ENCODE measurements at regions not wholly inside any gene's neighbourhood (a gene's known extent, or its start where the extent isn't known, plus 50 kb on each side); places are given as distances from the start of the nearest gene placed in this dataset.

DNA sequence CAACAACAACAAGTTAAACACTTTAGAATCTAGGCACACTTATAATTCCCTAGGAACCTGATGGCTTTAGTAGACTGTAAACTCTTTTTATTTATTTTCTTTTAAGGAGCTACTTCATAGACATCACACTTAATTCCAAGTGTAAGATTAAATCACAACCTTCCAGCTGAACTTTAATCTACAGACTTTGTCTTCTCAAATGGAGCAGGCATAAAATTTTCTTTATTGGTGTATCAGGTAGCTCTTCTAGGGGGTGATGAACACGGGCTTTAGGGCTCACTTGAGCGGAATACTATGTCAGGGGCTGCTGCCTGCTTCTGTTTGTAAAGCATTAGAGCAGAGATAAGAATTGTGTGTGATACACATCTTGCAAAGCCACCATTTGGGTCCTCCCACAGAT is 525.8 kb upstream of the FAT3 start:
- in situ Hi-C loops (cut with HindIII; ENCODE audit: low pct_unique_long_range_greater_than_20kb, low sequenced_read_pairs) = no loop called here

DNA sequence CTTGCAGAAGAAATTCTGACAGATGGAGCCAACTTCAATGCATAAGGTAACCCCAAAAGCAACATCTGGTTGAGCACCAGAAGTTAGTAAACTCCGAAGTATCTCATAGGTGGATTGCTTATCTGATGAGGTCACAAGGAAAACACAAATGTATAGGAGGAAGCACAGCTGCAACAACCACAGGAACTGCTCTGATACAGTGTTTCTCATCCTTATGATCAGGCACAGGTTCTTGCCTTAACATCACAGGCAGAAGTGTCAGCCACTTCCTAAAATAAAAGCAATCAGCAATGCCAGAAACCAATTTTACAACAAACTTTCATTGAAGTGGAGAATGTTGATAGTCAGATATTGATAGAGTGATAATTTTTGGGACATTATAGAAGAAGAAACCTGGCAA is 530.3 kb upstream of the FAT3 start:
- in situ Hi-C loops (cut with HindIII; ENCODE audit: low pct_unique_long_range_greater_than_20kb, low sequenced_read_pairs) = no loop called here
- DNase-seq (ENCODE audit: low read depth, low spot score) = no peak

More for the DNA sequence above, 525.8 kb upstream of the FAT3 start:
- no peak for DNase-seq (ENCODE audit: low read depth, low spot score)

DNA sequence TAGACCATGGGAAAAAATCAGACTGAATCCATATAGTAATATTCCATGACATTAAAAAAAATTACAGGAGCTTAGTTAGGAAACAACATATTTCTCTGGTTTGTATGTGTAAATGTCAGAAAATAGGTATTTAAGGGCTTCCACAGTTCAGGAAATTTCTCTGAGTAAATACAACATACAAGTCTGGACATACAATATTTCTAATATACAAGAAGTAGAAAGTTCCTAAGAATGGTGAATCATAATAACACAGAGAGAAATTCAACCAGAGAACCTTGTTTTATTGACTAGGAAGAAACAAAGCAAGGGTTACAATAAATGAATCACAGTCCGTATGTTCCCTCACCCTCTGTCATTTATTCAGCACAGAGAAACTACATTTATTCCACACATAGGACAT is 532.7 kb upstream of the FAT3 start:
- no peak for DNase-seq (ENCODE audit: low read depth, low spot score)
- in situ Hi-C loops (cut with HindIII; ENCODE audit: low pct_unique_long_range_greater_than_20kb, low sequenced_read_pairs) = no loop called here

DNA sequence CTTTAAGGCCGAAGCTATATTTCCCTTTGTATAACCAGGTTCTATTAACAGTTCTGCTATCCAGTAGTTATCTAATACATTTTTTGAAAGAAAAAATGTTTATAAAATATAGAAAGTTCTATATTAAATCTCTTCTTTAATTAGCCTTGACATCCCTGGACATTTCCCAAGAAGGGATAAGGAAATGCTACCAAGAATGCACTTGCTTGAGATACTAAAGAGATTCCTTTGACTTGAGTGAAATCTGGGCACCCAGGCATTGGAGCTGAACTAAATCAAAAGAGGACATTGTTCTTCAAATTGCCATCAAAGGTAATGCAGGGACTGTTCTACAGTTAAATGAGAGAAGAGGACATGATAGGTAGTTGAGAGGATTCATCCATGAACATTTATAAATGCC is 535.9 kb upstream of the FAT3 start:
- in situ Hi-C loops (cut with HindIII; ENCODE audit: low pct_unique_long_range_greater_than_20kb, low sequenced_read_pairs) = no loop called here
- DNase-seq (ENCODE audit: low read depth, low spot score) = no peak

DNA sequence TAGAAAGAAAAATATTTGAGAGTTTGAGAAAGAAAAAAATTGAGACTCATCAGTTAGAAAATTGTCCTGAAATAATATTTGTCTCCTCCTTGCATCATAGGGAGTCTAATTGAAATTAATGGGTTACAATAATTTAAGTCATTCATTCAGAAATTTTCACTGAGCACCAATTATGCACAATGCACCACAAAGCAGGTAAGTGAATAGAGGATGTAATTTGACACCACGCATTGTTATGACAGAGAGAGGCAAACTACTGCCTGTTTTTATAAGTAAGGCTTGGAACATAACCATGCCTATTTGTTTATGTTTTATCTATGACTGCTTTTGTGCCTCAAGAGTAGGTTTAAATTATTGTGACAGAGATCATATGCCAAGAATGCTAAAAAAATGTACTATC is 537.9 kb upstream of the FAT3 start:
- DNase-seq (ENCODE audit: low read depth, low spot score) = no peak
- in situ Hi-C loops (cut with HindIII; ENCODE audit: low pct_unique_long_range_greater_than_20kb, low sequenced_read_pairs) = no loop called here

DNA sequence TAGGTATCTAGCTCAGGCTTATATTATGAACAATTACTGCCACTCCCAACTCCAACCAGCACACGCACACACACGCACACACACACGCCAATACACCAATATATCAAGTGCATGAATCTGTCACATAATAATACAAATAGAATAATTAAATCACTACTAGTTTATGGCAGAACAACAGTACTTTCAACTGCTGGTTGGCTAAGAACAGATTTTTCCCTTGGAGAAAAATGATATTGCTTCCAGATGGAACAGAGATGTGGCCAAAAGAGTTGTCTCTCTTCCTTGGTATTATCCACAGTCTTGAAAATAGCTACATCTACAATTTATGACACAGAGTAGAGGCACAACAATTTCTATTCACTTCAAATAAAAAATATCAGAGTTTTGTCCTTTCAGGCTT is 538.3 kb upstream of the FAT3 start:
- in situ Hi-C loops (cut with HindIII; ENCODE audit: low pct_unique_long_range_greater_than_20kb, low sequenced_read_pairs) = no loop called here
- DNase-seq (ENCODE audit: low read depth, low spot score) = no peak

DNA sequence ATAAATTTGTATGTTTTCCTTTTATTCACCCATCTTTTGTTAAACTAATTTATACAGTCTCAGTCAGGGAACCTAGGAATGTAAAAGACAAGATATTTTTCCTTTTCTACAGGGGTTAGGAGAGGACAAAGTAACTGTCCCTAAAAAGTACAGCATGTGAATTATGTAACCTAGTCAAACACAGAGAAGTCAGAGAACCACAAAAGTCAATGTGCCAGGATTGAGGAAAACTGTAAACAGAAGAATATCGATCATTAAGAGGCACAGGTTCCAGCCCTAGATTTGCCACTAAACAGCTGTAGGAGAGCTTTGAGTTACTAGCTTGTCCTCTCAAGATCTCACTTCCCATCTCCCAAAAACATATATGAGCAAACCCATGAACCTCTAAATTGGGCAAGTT is 550.9 kb upstream of the FAT3 start:
- in situ Hi-C loops (cut with HindIII; ENCODE audit: low pct_unique_long_range_greater_than_20kb, low sequenced_read_pairs) = no loop called here
- no peak for DNase-seq (ENCODE audit: low read depth, low spot score)

DNA sequence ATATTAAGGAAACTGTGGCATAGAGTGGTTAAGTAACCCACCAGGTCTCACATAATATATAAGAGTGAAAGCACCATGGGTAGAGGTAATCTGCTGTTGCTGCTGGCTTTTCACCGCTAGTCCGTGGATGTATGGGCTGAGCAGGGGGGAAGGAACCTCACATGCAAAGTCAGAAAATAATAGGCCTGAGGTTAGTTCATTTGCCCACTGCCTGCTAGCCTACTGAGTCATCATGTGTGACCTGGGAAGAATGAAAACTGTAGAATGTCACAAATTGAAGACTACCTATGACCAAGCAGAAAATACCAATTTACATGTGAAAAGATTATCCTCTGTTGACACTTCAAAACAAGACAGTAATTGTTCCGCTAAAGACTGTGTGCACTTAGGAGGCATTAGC is 560.1 kb upstream of the FAT3 start:
- in situ Hi-C loops (cut with HindIII; ENCODE audit: low pct_unique_long_range_greater_than_20kb, low sequenced_read_pairs) = no loop called here
- DNase-seq (ENCODE audit: low read depth, low spot score) = no peak

DNA sequence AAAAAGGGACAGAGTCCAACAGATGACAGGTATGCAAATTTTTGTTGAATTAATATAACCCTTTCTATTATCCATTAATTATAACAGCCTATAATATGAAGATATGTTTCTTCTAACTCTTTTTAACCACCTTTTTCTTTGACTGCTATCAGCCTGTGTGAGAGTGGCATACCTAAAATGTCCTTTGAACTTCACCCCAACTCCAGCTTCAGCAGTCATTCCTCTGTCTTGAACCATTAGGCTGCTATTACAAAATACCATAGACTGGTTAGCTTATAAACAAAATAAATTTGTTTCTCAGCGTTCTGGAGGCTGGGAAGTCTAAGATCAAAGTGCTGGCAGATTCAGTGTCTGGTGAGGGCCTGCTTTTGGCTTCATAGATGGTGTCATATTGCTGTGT is 564.6 kb upstream of the FAT3 start:
- in situ Hi-C loops (cut with HindIII; ENCODE audit: low pct_unique_long_range_greater_than_20kb, low sequenced_read_pairs) = no loop called here
- DNase-seq (ENCODE audit: low read depth, low spot score) = no peak

DNA sequence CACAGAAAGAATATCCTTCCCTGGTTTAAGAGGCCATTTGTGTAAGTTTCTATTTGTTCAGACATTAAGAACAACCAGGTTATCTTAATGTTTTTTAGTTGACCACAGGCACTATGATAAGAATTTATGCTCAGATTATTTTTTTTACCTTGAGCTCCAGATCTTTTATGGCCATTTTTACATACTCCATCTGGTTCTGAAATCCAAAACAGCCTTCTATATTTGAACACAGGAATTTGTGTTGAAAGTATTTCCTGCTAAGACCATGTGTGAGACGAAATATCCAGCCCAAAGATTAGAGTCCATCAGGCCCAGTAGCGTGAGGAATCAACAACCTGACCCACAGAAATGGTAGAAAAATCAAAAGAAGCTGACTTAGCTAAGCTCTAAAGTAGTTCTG is 569.9 kb upstream of the FAT3 start:
- no peak for DNase-seq (ENCODE audit: low read depth, low spot score)
- in situ Hi-C loops (cut with HindIII; ENCODE audit: low pct_unique_long_range_greater_than_20kb, low sequenced_read_pairs) = no loop called here

DNA sequence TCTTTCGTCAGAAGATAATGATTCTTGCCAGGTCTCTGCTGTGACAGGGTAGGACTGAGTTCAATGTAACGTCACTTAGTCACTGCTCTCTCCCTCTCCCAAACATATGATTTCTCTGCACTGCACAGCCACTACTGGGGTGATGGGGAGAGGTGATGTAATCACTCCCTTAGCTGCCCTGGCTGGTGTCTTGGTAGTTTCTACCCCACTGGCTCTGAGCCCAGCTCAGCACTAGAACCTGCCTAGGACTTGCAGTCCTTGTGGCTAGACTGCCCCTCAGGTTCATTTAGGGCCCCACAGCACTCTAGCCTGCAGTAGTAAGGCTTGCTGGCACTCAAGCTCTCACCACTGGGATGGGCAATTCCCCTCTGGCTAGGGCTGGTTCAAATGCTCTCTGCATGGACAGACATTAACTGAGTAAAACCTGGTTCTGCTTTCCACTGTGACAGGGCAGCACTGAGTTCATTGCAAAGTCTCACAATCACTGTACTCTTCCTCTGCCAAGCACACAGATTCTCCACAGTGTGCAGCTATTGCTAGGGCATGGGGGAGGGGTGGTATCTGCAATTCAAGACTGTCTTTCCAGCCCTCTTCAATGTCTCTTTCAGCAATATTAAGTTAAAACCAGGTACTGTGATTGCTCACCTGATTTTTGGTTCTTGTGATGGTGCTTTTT is 571.4 kb upstream of the FAT3 start:
- in situ Hi-C loops (cut with HindIII; ENCODE audit: low pct_unique_long_range_greater_than_20kb, low sequenced_read_pairs) = no loop called here
- DNase-seq (ENCODE audit: low read depth, low spot score) = no peak

DNA sequence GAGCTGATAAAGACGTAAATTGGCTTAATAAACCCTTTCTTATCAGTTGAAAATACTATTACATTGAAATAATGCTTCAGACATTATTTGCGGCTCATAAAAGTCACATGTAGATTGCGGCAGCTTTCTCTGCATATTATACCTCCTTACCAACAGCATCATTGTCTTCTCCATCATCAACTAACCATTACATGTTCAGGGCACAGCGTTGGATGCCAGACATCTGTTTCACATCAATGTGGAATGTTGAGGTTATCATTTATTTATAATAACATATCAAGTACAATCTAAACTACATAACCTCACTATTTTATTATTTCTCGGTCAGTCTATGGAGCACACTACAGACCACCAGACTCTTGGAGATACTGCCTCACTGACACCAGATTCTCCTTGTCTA is 573.8 kb upstream of the FAT3 start:
- no peak for DNase-seq (ENCODE audit: low read depth, low spot score)
- in situ Hi-C loops (cut with HindIII; ENCODE audit: low pct_unique_long_range_greater_than_20kb, low sequenced_read_pairs) = no loop called here

DNA sequence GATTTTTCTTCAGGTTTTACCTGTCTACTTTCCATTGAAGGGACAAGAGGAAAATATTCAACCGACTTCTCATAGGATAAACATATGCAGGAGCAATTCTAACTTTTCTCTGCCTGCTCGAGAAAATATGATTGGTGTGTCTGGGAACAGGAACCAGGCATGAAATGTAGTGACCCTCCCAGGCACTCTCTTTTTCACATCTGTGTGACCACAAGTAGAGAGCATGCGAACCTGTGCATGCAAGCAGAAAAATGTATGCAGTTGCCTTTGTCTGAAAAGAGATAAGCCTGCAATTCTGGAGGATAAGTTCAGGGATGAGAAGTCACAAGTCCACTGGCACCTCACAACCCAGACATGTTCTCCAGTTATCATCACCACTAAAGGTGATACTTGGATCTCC is 583.5 kb upstream of the FAT3 start:
- no peak for DNase-seq (ENCODE audit: low read depth, low spot score)
- in situ Hi-C loops (cut with HindIII; ENCODE audit: low pct_unique_long_range_greater_than_20kb, low sequenced_read_pairs) = no loop called here

DNA sequence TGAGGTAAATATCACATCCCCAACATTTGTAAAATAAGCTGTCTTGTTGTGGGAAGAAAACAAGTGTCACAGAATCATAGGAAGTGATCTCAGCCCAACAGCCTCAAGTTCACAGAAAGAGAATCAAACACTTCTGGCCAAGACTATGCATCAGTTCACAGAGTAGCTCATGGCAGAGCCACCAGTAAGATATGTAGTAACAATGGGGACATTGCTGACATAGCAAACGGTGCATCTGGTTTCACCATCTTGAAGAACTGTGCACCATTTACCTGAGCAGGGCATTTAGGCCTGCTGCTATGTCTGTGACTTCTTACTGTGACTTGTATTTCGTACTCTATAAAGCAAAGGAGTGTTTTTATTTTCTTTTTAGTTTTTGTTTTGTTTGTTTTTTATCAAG is 585.3 kb upstream of the FAT3 start:
- DNase-seq (ENCODE audit: low read depth, low spot score) = no peak
- in situ Hi-C loops (cut with HindIII; ENCODE audit: low pct_unique_long_range_greater_than_20kb, low sequenced_read_pairs) = no loop called here

DNA sequence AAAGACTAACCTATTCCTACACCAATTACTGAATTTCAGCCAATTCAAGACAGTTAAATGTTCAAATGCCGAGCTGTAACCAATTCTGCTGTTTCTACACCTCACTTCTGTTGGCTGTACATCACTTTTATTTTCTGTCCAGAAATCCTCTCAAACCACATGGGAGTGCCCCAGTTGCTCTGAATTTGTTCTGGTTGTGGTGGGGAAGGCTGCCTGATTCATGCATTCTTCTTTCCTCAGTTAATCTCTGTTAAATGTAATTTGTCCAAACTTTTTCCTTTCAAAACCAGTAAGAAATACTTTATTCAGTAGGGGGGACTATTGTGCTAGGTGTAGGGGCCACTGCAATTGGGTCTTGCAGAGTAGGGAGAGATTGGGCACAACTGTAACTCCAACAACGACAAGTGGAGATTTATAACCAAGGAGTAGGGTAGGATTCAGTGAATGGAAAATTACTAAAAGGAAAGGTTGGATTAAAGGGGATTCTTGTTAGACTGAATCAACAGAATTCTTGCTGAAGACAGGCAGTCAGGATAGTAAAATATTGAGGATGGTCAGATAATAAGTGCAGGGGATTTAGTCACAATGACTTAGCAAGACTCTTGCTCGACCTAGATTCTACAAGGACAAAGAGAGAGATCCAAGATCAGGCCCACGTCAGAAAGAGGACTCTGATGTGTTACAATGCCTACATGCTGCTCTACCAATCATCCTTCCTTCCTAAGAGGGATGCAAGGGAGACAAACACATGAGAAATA is 593.5 kb upstream of the FAT3 start:
- no peak for DNase-seq (ENCODE audit: low read depth, low spot score)
- in situ Hi-C loops (cut with HindIII; ENCODE audit: low pct_unique_long_range_greater_than_20kb, low sequenced_read_pairs) = no loop called here

DNA sequence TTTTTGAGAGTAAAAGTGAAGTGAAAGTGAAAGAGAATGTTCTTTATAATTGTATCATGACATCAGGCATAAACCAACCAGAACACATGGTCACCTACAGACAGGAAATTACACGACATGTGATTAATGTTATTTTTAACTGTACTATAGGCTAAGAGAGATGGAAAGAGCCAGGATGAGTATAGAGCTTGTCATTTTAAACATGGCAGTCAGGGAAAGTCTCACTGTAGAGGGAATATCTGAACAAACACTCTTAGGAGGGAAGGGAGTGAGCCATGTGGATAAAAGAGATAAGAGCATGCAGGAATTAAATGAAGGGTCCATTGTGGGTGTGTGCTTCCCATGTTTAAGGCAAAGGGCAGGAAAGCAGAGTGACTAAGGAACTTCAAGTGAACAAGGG is 599.1 kb upstream of the FAT3 start:
- no peak for DNase-seq (ENCODE audit: low read depth, low spot score)
- in situ Hi-C loops (cut with HindIII; ENCODE audit: low pct_unique_long_range_greater_than_20kb, low sequenced_read_pairs) = no loop called here

DNA sequence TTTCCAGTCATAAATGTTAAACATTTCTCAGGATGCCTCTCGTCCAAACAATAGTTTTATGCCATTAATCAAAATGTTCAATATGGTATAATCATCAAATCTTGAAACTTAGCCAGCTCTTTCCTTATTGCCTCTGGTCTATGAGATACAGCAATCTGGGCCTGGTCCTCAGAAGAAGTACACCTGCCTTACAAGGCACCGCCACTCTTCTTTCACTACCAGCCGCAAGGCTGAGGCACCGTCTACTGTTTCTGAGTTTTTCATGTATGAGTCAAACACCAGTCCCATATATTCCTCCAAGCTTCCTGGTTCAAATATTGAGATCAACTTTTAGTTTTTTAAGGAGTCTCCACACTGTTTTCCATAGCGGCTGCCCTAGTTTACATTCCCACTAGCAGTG is 600.6 kb upstream of the FAT3 start:
- in situ Hi-C loops (cut with HindIII; ENCODE audit: low pct_unique_long_range_greater_than_20kb, low sequenced_read_pairs) = no loop called here
- DNase-seq (ENCODE audit: low read depth, low spot score) = no peak

DNA sequence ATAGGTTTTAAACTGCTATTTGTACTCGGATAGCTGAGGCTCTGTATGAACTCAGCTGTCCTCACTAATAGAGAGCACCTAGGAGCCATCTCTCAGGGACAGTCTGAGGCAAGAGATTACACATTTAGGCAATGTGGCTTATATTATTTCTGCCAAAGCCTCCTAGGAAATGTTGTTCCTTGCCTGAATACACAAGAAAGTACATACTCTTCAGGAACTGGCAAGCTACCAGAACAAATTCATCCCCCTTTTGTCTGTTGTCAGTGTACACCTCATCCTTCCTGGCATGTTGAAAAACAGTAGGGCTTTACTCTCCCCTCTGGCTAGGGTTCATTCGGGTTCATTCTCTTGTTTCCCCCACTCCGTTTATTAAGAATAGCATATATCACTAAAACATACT is 615.9 kb upstream of the FAT3 start:
- DNase-seq (ENCODE audit: low read depth, low spot score) = no peak
- in situ Hi-C loops (cut with HindIII; ENCODE audit: low pct_unique_long_range_greater_than_20kb, low sequenced_read_pairs) = no loop called here

DNA sequence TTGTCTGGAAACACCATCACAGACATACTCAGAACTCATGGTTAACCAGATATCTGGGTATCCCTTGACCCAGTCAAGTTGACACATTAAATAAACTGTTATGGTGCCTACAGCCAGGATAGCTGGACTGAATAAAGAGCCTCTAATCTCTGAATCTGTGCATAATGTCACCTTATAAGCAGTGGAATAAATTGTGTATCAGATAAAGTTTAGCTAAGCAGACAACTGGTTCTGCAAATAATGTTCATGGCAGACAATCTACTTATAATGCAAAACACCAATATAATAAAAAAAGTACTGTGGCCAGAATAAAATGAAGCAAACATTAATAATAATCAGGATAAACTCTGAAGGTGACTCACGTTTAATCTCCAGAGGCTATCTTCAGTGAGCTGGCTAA is 628.5 kb upstream of the FAT3 start:
- no peak for DNase-seq (ENCODE audit: low read depth, low spot score)
- in situ Hi-C loops (cut with HindIII; ENCODE audit: low pct_unique_long_range_greater_than_20kb, low sequenced_read_pairs) = no loop called here

DNA sequence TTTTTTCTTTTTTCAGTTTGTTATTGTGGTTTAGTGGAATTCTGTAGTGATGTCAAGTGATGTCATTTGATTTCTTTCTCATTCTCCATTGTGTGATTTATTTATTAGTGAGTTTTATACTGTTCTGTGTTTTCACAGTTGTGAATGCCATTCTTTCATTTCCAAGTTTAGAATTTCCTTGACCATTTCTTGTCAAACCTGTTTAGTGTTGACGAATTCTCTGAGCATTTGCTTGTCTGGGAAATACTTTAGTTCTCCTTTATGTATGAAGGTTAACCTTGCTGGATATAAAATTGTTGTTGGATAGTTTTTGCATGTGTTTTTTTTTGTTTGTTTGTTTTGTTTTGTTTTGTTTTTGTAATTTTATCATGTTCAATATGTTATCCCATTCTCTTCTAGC is 633.6 kb upstream of the FAT3 start:
- no peak for DNase-seq (ENCODE audit: low read depth, low spot score)
- in situ Hi-C loops (cut with HindIII; ENCODE audit: low pct_unique_long_range_greater_than_20kb, low sequenced_read_pairs) = no loop called here
